OCI-LY7 (cell line): ENCODE measurements at regions not wholly inside any gene's neighbourhood (a gene's known extent, or its start where the extent isn't known, plus 50 kb on each side); places are given as distances from the start of the nearest gene placed in this dataset.

ENCODE experiments used
- CTCF ChIP-seq: fragments of 200-600 bp; sonication (generic); conservative IDR thresholded peaks from 2 replicates; pipeline ENCODE4 v1.5.1; 2014; ENCODE audit warnings: mild to moderate bottlenecking, antibody characterized with exemption, low read length, moderate library complexity, mixed read lengths
- EZH2phosphoT487 ChIP-seq: fragments of 200-600 bp; sonication (generic); IDR thresholded peaks from 2 replicates; pipeline ENCODE4 v1.6.1; 2018; ENCODE audit warnings: low read depth, borderline replicate concordance, mild to moderate bottlenecking, mixed run types, antibody characterized with exemption, low read length, moderate library complexity, mixed read lengths

- no peak for TF ChIP-seq CTCF
- TF ChIP-seq EZH2phosphoT487, result no peak
These were observed 268.8 kb downstream of the ADGRD1 start for GRCh38 chr12:131222329-131223139.
